Renal cortical epithelial cell (primary cell): ENCODE measurements at regions not wholly inside any gene's neighbourhood (a gene's known extent, or its start where the extent isn't known, plus 50 kb on each side); places are given as distances from the start of the nearest gene placed in this dataset.
"Not testable (repeated sequence)": the region's sequence is repeated elsewhere in the genome, so short reads cannot be mapped to it uniquely, and the experiment has no call there.

Experiments used
- DNase-seq: peaks from one replicate; pipeline ENCODE4 v3.0.0-alpha.2; 2011; ENCODE audit warnings: low read depth

DNA sequence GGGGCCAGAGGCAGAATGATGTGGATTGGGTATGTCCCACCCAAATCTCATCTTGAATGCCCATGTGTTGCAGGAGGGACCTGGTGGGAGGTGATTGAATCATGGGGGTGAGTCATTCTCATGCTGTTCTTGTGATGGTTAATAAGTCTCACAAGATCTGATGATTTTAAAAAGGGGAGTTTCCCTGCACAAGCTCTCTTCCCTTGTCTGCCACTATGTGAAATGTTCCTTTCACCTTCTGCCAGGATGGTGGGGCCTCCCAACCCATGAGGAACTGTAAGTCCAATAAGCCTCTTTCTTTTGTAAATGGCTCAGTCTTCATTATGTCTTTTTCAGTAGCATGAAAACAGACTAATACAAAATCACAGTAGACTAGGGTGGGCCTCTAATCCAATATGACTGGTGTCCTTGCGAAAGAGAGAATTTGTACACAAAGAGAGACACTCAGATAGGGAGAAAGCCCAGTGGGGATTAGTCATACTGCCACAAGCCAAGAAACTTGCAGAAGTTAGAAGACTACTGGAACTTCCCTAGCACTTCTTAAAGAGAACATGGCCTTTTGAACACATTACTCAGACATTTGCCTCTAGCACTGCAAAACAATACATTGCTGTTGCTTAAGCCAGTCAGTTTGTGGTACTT, 68.4 kb downstream of the ANXA1 start:
- peak; percentile 95 for DNase-seq

DNA sequence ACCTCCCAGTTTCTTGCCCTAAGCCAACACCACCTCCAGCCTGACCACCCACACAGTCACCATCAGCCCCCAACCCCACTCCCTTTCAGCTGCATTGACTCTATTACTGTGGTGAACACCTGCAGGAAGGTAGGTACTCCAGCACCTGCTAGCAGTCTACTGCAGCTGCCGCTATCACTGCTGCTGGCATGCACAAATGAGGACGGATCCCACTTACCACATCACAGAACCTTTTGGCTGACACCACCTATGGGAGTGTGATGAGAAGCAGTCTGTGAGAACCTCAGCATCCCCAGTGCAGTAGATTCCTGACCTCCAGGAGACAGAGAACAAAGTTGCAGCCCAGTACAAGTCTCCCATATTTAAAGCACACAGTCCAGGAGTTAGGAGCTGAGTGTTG, 71.9 kb downstream of the ANXA1 start:
- DNase-seq, result no peak

DNA sequence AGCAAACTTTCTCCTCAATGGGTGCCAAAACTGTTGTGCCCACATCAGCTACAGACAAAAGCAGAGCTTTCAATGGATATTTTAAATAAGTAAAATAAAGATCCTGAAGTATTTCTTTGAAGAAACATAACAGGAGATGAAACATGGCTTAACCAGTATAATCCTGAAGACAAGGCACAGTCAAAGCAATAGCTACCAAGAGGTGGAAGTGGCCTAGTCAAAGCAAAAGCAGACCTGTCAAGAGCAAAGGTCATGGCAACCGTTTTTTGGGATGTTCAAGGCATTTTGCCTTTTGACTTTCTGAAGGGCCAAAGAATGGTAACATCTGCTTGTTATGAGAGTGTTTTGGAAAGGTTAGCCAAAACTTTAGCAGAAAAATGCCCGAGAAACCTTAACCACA, 77.9 kb downstream of the ANXA1 start:
- DNase-seq, result no peak

DNA sequence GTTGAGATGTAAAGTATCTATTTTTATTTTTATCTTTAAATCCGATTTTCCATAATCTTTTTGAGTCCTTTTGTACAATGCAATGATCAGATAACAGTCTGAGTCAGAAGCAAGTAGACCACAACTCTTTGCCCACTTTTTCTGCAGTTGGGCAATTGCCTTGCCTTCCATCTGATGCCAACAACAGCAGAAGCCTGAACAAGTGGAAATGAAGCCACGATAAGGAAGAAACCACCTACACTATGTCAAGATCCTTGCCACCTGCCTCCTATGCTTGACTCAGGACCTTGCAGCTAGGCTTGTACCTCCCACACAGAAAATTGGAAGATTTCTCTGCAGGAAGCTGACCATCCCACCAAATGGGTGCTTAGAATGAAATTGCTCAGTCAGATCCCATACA, 78.6 kb downstream of the ANXA1 start:
- DNase-seq, result peak; percentile 11

DNA sequence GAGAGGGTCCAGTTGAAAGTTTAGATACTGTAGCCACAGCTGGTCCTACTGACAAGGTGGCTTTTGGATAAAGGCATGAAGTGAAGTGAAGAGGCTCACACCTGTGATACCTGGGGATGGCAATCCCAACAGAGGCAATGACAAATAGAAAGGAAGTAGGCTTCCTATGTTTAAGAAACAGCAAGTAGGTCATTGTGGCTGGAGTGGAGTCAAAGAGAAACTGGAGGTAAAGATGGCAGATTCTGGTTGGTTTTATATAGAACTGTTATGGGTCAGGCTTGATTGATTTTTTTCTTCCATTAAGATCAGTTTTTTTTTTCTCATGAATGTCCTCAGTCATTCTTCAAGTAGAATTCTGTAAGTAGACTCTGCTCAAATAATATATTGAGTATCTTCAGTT, 79.5 kb downstream of the ANXA1 start:
- DNase-seq, result no peak

DNA sequence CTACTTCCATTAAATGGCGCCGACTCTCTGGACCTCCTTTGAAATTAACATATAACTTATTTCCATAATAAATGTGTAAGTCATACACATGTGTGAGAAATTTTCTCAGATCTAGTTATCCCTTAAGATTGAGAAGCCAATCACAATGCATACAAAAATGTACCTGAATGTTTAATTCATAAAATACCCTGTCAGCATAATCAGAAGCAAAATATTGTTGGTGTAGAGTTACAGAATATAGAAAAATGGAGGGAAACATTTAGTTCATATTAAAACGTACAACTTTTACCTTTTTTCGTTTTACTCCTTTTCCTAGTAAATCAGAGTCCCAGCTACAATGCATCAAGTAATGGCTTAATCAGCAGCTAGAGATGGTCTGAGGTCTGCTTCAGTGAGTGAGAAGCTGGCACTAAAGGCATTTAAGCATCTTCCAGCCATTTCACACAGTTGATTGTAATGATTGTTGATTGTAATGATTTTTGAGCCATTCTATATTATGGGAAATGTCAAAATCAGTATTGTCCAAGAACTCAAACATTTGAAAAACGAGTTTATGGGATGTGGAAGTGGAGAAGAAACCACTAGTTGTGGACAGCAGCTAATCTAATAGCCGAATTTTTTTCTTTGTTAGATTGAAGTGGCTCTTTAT, 81.8 kb downstream of the ANXA1 start:
- no peak for DNase-seq

DNA sequence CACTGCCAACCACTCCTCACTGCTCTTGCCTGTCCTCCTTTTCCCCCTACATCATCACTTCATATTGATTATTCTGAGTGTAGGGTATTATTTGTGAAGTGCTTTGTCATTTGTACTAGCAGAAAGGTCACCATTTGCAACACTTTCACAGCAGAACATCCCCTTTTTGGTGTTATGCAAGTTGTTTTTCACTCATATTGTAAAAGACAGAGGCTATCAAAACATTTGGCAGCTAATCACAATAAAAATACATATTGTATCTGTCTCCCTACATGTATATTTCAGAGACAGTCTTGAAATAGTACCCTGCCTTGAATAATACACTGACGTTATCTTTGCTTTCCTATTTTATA, 82.3 kb downstream of the ANXA1 start:
- no peak for DNase-seq

DNA sequence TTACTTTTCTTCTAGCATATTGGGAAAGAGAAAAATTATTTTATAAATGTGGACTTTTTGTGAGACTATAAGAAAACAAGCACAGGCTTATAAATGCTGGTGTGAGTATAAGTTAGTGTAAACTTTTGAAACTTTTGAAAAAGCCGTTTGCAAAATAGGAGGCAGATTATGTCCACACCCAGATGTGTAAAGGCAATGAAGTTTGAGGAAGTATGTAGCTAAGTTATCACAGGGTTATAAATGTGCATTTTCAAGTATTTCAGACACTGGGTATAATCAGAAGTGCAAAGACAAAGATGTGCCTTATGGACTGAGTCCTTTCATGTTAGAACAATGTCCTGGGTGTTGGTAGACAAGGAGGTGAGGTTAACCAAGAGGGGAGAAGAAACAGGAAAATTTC, 85.5 kb downstream of the ANXA1 start:
- no peak for DNase-seq

DNA sequence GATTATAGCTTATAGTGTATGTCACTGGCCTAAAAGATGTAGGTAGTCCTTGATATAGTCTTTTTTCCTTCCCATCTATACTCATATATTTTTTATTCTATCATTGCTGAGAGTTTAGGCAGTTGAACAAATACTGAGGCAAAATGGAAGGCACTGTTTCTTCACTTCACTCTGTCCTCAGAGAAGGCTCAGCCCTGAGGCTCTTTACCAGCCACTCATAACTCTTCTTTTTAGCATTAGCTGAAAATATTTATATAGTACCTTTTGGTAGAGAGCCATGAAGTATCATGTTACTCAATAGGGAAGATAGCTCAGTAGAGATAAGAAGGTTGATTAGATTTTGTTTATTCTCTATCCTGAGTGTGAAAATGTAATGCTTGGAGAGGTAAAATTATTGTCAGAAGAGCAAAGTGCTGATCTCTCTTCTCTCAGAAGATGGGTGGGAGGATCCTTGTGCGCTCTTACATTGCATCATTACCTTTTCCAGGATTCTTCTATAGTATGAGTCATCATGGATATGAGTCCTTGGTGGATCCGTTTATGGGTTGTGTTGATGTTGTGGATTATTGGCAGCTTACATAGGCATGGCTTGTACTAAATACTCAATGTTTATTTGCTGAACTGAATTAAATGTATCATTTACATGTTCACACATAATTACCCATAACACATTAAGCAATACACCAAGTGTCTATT, 88.1 kb downstream of the ANXA1 start:
- peak; percentile 27 for DNase-seq

DNA sequence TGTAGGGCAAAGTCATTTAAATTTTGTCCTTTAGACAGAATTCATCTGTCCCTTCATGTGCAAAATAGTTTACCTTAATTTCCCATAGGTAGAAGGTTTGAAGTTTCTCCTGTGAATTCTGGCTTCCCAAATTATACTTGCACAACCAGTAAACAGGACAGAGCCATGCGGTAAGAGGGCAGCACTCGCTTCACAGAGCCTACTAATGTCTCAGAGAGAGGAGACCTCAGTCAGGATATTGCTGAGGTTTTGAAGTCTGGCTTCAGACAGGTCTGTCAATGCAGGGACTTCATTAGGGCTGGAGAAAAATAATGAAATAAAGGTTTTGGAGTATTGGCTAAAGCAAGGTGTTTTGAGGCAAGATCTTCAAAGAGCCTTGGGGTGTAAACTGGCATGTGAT, 91.4 kb downstream of the ANXA1 start:
- DNase-seq, result no peak

DNA sequence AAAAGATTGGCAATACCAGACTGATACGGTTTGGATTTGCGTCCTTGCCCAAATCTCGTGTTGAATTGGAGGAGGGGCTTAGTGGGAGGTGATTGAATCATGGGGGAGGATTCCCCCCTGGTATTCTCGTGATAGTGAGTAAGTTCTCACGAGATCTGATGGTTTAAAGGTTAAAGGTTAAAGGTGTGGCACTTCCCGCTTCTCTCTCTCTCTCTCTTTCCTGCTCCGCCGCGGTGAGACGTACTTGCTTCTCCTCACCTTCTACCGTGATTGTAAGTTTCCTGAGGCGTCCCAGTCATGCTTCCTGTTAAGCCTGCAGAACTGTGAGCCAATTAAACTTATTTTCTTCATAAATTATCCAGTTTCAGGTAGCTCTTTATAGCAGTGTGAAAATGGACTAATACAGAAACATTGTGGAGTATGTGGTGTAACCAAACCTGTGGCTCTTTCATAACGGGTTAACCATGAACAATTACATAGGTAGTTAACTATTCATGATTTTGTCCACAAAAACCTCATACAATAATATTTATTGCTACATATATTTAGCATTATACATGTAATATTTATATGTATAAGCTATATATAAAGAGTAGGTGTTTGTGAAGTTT, 107.5 kb downstream of the ANXA1 start:
- DNase-seq, result no peak

DNA sequence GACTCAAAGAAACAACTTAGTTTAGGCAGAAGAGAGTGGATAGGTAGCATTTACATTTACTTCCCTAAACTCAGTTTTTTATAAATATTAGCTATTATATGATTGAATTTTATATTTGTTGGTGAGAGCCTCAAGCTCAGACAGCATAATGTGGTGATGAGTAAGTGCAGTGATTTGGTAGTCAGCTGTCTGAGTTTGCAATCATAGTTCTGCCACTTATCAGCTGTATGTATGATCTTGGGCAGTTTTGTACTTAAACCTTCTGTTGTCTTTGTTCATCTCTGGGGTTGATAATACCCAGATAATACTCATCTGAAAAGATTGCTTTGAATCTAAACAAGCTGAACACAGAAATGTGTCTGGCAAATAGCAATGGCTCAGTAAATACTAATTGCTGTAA, 108.8 kb downstream of the ANXA1 start:
- no peak for DNase-seq

DNA sequence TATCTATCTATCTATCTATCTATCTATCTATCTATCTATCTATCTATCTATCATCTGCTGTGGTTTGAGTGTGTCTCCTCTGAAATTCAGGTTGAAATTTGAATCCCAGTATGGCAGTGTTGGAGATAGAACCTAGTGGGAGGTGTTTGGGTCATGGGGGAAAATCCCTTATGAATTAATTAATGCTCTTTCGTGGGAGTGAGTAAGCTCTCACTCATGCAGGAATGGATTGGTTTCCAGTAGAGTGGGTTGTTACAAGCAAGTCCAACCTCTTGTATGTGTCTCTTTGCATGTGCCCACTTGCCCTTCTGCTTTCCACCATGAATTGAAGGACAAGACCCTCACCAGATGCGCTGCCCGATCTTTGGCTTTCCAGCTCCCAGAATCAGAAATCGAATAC, 113.0 kb downstream of the ANXA1 start:
- peak; percentile 69 for DNase-seq

DNA sequence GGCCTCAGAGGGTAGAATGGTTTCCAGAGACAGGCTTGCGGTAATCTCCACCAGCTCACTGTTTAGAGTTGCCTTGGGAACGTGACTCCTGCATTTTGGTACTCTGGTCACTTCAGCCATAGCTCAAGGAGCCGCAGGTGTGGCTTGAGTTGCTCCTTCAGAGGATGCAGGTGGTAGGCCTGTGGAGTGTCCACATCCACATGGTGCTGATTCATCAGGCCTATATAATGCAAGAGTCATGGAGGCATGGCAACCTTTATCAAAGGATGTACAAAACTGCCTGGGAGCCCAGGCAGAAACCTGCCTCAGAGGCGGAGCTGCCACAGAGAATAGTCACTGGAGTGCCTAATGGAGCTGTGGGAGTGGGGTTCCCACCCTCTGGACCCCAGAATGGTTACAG, 114.2 kb downstream of the ANXA1 start:
- no peak for DNase-seq

DNA sequence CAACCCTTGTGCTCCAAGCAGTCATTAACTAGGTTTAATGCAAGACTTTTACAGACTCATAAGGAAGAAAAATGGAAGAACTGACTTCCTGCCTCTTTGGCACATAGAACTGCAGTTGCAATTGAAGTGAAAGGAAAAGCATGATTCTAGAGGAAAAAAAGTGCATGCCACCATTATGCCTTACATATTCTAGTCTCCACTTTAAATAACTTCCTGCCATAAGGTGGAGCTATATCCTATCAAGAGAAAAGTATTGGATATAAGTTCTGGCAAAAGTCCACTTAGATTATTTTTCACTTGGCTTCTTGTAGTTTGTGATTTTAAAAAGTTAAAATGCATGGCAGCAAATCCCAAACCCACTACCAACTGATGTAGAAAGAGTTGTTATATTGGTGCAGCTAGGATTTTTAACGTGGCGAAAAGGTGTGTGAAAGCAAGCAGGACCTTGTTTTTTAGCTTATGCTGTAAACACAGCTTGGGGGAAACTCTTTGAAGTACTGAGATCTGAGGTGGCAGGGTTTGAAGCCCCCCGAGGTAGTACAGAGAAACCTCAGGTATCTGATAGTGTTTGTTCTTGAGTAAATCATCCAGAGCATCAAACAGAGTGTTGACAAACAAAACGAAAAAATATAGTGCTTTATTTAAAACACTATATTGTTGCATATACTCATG, 117.9 kb downstream of the ANXA1 start:
- peak; percentile 33 for DNase-seq

DNA sequence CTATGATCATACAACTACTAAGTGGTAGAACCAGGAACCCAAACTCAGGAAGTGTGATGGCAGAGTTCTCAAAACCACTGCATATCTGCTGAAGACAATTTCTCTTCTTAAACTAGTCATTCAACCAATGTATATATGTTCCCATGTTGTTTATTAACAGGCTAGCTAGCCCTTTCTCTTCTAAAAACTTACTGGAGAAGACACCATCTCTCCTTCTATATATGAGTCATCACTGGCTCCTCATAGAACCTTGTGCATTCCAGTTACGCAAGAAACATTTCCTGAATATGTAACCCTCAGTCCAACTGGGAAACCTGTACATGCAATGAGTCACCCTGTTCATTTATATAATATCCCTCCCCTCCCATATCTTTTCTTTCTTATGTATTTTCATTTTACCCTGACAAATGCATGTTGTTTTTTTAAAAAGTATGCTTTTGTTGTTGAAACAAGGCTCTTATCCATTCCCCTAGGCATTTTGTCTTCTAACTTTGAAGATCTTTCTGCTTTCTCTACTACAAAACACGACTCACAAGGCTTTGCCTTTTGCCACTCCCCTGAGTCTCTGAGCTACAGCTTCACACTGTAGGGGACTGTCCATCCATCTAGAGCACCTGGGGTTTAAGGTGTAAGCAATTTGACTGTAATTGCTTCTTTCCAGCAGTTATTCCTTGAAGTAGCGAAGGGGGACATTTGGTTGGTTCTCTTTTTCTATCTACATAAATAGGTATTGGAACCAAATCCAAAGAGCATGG, 119.5 kb downstream of the ANXA1 start:
- peak; percentile 94 for DNase-seq

DNA sequence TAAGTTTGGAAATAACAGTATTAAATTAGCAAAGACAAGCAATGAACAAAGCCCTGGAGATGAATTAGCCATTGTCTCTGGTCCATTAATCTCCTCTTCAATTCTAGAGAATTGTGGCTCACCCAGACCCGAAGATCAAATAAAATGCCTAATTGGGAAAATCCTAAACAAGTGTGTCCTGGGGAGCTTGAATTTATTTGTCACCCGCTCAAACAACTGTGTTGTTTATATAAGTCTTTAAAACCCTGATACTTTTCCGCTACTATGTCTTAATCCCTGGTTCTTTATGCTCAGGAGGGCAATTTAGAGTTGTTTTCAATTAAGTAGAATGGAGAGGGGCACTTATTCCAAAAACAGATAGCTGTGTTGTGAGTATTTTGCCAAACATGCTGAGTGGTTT, 128.4 kb downstream of the ANXA1 start:
- DNase-seq, result no peak

DNA sequence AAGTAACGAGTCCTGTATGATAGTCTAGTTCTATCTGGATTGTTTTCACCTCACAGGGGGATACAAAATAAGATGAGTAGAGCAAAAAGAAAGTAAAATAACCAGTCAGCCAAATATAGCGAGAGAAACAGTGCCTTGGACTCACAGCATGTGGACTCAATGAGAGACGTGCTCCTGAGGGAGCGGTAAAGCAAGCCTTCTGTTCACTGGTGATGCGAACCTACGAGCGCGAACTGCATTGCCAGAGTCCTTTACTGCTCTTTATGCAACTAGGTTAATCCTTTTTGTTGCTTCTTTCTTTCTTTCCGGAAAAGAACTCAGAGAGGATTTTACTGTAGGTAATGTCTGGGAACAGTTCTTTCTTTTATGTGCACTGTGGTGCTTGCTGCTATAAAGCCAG, 132.7 kb downstream of the ANXA1 start:
- no peak for DNase-seq

DNA sequence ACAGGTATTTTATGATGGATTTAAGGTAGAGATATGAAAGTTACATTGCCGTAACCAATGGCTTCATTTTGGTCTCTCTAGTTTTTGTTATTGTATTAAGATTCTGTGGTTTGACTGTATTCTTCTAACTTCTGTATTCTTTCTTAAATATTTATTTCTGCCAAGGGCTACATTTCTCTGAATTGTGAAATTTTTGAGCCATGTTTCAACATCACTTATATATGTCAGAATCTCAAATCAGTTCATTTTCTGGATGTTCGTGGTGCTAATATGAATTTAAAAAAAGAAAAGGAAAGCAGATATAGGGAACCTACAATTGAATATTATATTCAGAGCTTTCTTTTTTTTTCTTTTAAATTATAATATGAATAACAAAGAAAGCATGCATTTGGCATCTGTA, 142.7 kb downstream of the ANXA1 start:
- no peak for DNase-seq

DNA sequence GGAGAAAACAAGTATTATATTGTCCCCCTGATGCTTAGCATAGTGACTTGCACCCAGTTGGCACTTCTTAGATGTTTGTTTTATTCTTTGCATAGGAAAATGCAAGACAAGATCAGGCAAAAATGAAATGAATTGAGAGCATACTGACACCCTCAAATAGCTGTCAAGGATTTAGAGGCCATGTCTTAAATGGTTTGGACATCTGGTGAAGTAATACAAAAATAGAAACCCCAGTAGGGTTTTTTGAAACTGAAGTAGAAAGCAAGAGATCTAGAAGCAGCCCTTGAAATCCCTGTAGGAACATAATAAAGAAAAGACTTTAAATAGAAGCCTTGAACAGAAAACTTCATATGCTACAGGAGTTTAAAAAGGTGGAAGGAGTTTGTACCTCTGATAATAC, 174.3 kb downstream of the ANXA1 start:
- no peak for DNase-seq

DNA sequence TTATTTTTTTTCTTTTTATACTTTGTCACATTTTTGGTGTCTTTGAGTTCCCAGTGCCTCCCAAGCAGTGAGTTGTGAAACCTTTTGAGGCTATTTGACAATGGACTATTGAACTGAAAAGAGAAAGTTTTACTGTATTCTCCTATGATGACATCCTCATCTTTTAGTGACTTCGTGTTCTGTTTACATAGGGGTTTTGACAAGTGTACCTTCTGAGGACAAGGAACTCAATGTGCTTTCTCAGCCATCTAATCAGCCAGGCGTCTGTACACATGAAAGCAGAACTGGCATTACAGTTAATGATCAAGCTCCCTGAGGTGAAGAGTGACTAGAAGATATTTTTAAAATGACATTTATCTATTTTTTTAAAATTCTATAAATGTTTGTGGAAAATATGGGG, 175.5 kb downstream of the ANXA1 start:
- DNase-seq, result peak; percentile 5

DNA sequence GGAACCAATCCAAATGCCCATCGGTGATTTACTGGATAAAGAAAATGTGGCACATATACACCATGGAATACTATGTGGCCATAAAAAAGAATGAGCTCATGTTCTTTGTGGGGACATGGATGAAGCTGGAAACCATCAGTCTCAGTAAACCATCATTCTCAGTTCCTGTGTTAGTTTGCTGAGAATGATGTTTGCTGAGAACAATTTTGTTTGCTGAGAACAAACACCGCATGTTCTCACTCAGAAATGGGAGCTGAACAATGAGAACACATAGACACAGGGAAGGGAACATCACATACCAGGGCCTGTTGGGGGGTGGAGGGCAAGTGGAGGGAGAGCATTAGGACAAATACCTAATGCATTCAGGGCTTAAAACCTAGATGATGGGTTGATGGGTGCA, 185.5 kb downstream of the ANXA1 start:
- DNase-seq, result not testable (repeated sequence)
